Gastroesophageal sphincter (tissue), 3 donors: ENCODE measurements at regions not wholly inside any gene's neighbourhood (a gene's known extent, or its start where the extent isn't known, plus 50 kb on each side); places are given as distances from the start of the nearest gene placed in this dataset.

ENCODE experiments used
- EP300 ChIP-seq: sonication (generic); formaldehyde crosslinking; IDR thresholded peaks from one replicate; pipeline ENCODE4 v1.6.1; 2017; ENCODE audit warnings: antibody characterized with exemption, mild to moderate bottlenecking
- POLR2AphosphoS5 ChIP-seq: sonication (generic); formaldehyde crosslinking; IDR thresholded peaks from one replicate; pipeline ENCODE4 v1.6.1; 2017; ENCODE audit warnings: antibody characterized with exemption
- TF ChIP-seq, protein P1 (sequence below), 4 experiments: fragments of 200-600 bp in 2 of 4; fragments of 450-650 bp in 2 of 4; sonication (generic) in 1 of 4; IDR thresholded peaks; one replicate each; pipeline ENCODE4 v1.5.1; 2017 to 2019; ENCODE audit warnings: antibody characterized with exemption in 4 of 4, mild to moderate bottlenecking in 2 of 4, moderate library complexity in 2 of 4

DNA sequence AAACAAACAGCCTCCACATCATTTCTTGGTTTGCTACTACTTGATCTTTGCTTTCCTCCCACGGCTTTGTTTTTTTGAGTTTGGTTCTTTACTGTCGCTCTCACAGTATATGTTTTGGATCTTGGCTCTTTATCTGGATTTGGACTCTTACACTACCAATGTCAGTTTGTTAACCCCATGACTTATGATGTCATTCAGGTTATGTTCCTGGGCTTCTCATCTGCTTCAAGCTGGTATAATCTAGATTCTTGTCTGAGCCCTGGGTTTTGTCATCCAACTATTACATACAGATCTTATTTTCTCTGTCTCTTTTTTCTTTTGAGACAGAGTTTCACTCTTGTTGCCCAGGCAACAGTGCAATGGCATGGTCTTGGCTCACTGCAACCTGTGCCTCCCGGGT lies 482.9 kb upstream of the TEX13C start:
- TF ChIP-seq, protein P1, sequence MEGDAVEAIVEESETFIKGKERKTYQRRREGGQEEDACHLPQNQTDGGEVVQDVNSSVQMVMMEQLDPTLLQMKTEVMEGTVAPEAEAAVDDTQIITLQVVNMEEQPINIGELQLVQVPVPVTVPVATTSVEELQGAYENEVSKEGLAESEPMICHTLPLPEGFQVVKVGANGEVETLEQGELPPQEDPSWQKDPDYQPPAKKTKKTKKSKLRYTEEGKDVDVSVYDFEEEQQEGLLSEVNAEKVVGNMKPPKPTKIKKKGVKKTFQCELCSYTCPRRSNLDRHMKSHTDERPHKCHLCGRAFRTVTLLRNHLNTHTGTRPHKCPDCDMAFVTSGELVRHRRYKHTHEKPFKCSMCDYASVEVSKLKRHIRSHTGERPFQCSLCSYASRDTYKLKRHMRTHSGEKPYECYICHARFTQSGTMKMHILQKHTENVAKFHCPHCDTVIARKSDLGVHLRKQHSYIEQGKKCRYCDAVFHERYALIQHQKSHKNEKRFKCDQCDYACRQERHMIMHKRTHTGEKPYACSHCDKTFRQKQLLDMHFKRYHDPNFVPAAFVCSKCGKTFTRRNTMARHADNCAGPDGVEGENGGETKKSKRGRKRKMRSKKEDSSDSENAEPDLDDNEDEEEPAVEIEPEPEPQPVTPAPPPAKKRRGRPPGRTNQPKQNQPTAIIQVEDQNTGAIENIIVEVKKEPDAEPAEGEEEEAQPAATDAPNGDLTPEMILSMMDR (IDR thresholded peaks at IDR 0.05) = no peak
- TF ChIP-seq EP300 = no peak
- TF ChIP-seq POLR2AphosphoS5 = no peak
